Activated CD8-positive, alpha-beta memory T cell treated with anti-CD3 and anti-CD28 coated beads, Interleukin-2, amount 50 U/mL, for 24 hours (primary cell): ENCODE measurements at regions not wholly inside any gene's neighbourhood (a gene's known extent, or its start where the extent isn't known, plus 50 kb on each side); places are given as distances from the start of the nearest gene placed in this dataset.
A peak's percentile ranks its signal among the peaks of the same experiment; 100 is the strongest.

Source experiments
- DNase-seq: peaks from one replicate; pipeline ENCODE4 v3.0.0-alpha.2; 2020; ENCODE audit errors: extremely low read depth

DNA sequence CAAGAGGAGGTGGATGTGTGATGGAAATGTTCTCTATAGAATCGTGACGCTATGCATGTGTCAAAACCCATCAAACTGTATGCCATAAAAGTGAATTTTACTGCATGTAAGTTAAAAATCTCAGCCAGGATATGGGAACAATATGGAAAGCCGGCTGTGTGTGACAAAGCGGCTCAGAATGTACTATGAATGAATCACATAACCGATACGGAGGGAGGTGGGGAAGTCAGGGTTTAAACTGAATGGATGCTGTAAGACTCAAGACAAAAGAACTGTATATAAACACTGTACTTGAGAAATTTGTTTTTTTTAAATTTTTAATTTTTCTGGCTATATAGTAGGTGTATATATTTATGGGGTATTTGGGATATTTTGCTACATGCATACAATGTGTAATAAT is 111.6 kb upstream of the PDE4B start:
- DNase-seq = no peak

GRCh38 chr1:65687428-65688214 is 105.1 kb upstream of the PDE4B start:
- DNase-seq = peak; percentile 51

DNA sequence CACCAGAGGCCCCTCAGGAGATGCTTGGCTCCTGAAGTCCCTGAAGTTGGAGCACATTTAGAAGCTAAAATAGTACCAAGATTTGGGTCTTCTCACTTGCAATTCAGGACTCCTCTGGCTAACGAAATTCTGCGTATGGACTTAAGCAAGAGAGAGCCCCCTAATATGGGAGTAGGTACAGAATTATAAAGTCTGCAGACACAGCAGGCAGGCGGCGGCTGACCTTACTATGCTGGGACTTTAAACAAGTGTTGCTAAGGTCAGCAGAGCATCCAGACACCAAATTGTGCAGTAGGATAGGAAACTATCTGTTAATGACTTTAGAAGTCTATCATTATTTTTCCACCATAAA is 104.5 kb upstream of the PDE4B start:
- no peak for DNase-seq

- DNase-seq = no peak
Measured at GRCh38 chr1:65688848-65689247, 103.8 kb upstream of the PDE4B start.

DNA sequence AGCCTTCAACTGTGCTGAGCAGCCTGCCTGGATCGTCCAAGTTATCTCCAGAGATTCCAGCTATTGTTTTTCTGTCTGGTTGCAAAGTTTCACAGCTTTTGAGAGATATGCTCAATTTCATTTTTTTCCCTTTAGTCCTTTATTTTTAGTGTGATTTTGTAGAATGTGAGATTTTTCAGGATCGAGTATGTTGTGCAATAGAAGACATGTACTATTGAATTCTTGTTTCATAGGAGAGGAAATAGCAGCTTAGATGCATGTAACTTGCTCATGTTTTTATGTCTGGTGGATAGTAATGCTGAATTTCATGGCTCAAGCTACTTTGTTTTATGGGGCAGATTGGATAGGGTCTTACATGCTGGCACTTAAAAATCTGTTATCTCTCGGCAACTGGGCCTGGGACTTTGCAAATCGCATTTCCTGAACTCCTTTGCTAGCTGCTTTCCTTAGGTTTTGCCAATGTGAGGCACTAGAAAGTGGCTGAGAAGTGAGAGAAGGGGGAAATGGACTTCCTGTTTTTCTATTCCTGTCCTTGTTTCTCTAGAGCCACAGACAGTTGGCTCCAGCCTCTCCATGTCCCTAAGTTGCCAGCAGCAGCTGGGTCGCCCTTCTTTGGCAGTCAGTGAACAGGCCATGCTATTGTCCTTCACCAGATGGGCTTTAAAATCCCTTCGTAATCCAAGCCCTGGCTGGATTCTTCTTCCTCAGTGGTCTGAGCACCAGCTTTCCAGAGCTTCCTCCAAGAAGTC is 101.4 kb upstream of the PDE4B start:
- DNase-seq = no peak

- no peak for DNase-seq
Measured at GRCh38 chr1:65691972-65692371, 100.7 kb upstream of the PDE4B start.

DNA sequence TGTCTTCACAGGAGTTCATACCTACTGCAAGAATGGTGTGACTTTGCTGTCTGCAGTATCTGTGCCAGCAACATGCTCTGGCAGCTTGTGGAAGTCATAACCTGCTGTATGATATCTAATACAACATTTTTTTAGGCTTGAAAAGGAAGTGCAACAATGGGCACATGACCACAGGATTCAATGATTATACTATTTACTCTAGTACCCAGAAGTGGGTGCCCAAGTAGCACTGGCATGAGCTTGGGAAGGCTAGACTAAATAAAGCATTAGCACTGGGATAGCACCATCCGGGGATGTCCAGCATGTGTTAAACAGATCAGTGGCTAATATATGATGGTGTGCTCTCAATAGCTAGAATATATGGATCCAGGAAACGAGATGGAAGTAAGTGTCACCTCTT is 98.6 kb upstream of the PDE4B start:
- no peak for DNase-seq

DNA sequence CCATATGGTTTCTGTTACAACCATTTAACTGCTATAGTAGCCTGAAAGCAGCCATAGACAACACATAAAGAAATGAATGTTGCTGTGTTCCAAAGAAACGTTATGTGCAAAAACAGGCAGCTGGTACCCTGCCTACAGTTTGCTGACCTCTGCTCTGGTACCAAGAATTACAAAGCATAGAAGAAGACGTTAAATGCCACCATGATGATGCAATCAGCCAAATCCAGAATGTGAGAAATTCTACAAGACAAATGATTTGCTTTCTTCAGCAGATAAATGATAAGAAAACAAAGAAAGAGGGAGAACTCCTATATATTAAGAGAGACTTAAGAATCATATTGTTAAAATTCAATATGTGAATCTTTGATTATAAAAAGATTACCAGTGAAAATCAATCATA is 97.8 kb upstream of the PDE4B start:
- no peak for DNase-seq

- DNase-seq = no peak
Measured at GRCh38 chr1:65698590-65698989, 94.1 kb upstream of the PDE4B start.

GRCh38 chr1:65703853-65704252 is 88.8 kb upstream of the PDE4B start:
- DNase-seq = no peak

GRCh38 chr1:65704318-65704717 is 88.4 kb upstream of the PDE4B start:
- DNase-seq = no peak

GRCh38 chr1:65717815-65718454 is 74.8 kb upstream of the PDE4B start:
- no peak for DNase-seq

DNA sequence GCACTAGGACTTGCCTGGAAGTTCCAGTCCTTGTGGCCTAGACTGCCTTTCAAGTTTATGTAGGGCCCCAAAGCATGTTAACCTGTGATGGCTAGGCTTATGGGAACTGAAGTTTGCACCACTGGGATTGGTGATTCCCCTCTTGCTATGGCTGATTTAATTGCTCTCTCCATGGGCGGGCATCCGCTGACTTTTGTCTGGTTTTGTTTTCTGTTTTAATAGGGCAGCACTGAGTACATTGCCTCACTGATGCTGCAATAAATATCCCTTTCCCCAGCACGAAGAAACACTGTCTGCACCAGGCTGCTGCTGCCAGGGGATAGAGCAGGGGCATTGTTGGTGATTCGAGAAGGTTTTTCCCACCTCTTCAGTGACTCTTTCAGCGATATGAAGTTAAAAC is 73.3 kb upstream of the PDE4B start:
- no peak for DNase-seq

GRCh38 chr1:65722461-65722860 is 70.2 kb upstream of the PDE4B start:
- no peak for DNase-seq

GRCh38 chr1:65724151-65724550 is 68.5 kb upstream of the PDE4B start:
- DNase-seq = no peak

DNA sequence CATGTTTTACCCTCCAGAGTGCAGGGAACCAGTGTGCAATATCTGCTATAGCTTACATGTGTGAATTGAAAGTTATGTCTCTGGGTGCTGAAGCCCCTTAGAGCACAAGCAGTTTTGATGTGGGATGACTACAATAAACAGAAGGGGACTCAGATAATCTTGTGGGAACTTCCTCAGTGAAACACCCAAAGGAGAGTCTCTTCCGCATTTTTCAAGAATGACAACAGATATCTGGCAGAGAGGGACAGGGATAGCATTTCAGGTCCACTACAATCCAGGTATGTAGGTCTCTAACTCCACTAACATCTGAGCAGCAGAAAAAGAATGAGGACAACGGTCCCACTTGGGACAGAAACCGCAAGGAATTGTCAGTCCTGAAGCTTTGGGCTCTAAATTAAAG is 67.6 kb upstream of the PDE4B start:
- DNase-seq = no peak

DNA sequence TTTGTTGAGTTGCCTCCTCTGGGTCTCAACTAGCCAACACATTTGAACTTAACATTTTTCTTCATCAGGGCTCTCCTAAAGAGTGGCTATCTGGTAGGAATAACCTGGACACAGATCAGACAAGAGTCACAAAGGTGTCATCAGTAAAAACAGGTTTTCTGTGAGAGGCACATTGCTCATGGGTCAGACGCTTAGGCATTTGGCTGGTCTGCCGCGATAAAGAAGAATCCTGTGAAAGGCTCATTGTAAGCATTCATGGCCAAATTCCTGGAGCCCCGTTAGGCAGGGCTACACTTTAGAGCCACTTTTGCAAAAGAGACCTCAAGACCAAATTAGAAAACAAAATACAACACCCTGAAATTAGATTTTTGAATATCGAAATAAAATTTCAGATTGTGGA is 64.2 kb upstream of the PDE4B start:
- DNase-seq = no peak

DNA sequence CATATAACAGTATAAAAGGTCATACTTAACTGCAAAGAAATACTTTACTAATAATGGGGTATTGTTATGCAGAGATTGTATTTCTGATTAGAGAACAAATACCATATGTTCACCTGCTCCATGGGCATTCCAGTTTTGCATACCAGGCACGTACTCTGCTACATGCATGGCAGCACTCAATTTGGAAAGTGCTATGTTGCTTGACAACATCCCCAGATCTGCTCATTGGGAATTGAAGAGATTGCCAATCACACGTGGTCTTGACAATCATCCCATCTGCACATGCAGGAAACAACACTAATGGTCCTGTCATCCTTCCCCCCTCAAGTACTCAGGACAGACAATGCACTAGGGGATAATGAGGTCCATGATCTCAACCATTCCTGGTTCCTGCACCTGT is 63.4 kb upstream of the PDE4B start:
- no peak for DNase-seq

DNA sequence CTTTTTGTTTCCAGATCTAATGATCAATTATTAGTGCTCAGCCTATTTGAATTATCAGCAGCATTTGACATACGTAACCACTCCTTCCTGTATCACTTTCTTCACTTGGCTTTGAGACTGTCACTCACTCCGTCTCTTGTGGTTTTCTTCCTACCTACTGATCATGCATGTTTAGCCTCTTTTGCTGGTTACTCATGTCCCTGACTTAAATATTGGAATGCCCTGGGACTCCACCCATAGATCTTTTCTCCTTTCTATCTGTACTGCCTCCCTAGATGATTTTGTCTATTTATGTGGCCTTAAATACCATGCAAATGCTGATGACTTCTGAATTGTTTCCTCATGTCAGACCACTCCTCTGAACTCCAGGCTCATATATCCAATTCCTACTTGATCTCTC is 57.7 kb upstream of the PDE4B start:
- DNase-seq = no peak

DNA sequence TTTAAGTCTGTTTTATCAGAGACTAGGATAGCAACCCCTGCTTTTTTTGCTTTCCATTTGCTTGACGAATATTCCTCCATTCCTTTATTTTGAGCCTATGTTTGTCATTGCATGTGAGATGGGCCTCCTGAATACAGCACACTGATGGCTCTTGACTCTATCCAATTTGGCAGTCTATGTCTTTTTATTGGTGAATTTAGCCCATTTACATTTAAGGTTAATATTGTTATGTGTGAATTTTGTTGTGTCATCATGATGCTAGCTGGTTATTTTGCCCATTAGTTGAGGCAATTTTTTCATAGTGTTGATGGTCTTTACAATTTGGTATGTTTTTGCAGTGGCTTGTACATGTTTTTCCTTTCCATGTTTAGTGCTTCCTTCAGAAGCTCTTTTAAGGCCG is 50.7 kb upstream of the PDE4B start:
- no peak for DNase-seq
